ENCODE measurements at regions not wholly inside any gene's neighbourhood (a gene's known extent, or its start where the extent isn't known, plus 50 kb on each side); places are given as distances from the start of the nearest gene placed in this dataset.

GRCh38 chr13:57326532-57326931 lies 159.5 kb downstream of the PRR20E start:
- no peak for TF ChIP-seq CTCF (IDR thresholded peaks at IDR 0.05)
- no peak for TF ChIP-seq POLR2A (IDR thresholded peaks at IDR 0.05)
- no peak for TF ChIP-seq POLR2AphosphoS5 (IDR thresholded peaks at IDR 0.05)
- no peak for TF ChIP-seq EP300 (IDR thresholded peaks at IDR 0.05)

GRCh38 chr13:57340878-57341277 lies 173.9 kb downstream of the PRR20E start:
- Histone ChIP-seq H3K36me3 (no peaks in the 10 kb centered on the region), H3K27me3 (no peaks in the 10 kb centered on the region), H3K4me1 (no peaks in the 10 kb centered on the region), H3K4me3 (no peak overlapping the region), H3K27ac (no peak overlapping the region), H3K9me3 (peaks cover 0 to 5% (median 0%) of the 10 kb centered on the region in 4 donors)
- TF ChIP-seq POLR2A (IDR thresholded peaks at IDR 0.05): no peak
- WGBS, 5 donors: 88 to 96% (median 94%) methylated on average over 2 of the region's 2 CpGs
- no peak for DNase-seq
- intact Hi-C loops (cut with DNase I; ENCODE audit: low total_unique reads): no loop called here

More at GRCh38 chr13:57326532-57326931, 159.5 kb downstream of the PRR20E start:
- no peaks in the 10 kb centered on the region for H3K4me1 ChIP-seq
- no peaks in the 10 kb centered on the region for H3K27me3 ChIP-seq
- no peak for DNase-seq
- no peaks in the 10 kb centered on the region for H3K9me3 ChIP-seq
- no peaks in the 10 kb centered on the region for H3K36me3 ChIP-seq
- intact Hi-C loops (cut with DNase I; ENCODE audit: low total_unique reads): no loop called here
- no peak overlapping the region for H3K4me3 ChIP-seq
- H3K27ac ChIP-seq: no peak overlapping the region
- WGBS, 5 donors: 31 to 51% (median 39%) methylated on average over 1 of the region's 1 CpG

GRCh38 chr13:57345526-57345925 lies 178.5 kb downstream of the PRR20E start:
- WGBS, 5 donors: 62 to 87% (median 67%) methylated on average over 1 of the region's 1 CpG

GRCh38 chr13:57346786-57347185 lies 179.8 kb downstream of the PRR20E start:
- H3K4me3 ChIP-seq: no peak overlapping the region
- intact Hi-C loops (cut with DNase I; ENCODE audit: low total_unique reads): no loop called here
- DNase-seq: no peak

More at GRCh38 chr13:57345526-57345925, 178.5 kb downstream of the PRR20E start:
- TF ChIP-seq POLR2AphosphoS5 (IDR thresholded peaks at IDR 0.05) (no peak), EP300 (IDR thresholded peaks at IDR 0.05) (no peak), POLR2A (IDR thresholded peaks at IDR 0.05) (no peak), CTCF (IDR thresholded peaks at IDR 0.05) (no peak)
- no peaks in the 10 kb centered on the region for H3K9me3 ChIP-seq
- no peak for DNase-seq
- no peaks in the 10 kb centered on the region for H3K36me3 ChIP-seq
- H3K27me3 ChIP-seq: no peaks in the 10 kb centered on the region
- H3K27ac ChIP-seq: no peak overlapping the region
- intact Hi-C loops (cut with DNase I; ENCODE audit: low total_unique reads): no loop called here
- H3K4me1 ChIP-seq: no peaks in the 10 kb centered on the region
- no peak overlapping the region for H3K4me3 ChIP-seq

GRCh38 chr13:57352114-57352513 lies 185.1 kb downstream of the PRR20E start:
- intact Hi-C loops (cut with DNase I; ENCODE audit: low total_unique reads): no loop called here
- Histone ChIP-seq H3K27me3 (no peaks in the 10 kb centered on the region), H3K4me1 (no peaks in the 10 kb centered on the region), H3K4me3 (no peak overlapping the region), H3K36me3 (no peaks in the 10 kb centered on the region), H3K27ac (no peak overlapping the region), H3K9me3 (no peaks in the 10 kb centered on the region)
- no peak for DNase-seq
- 53 to 89% (median 84%) methylated on average over 1 of the region's 1 CpG for WGBS, 5 donors
- TF ChIP-seq POLR2AphosphoS5 (IDR thresholded peaks at IDR 0.05) (no peak), CTCF (IDR thresholded peaks at IDR 0.05) (no peak), EP300 (IDR thresholded peaks at IDR 0.05) (no peak), POLR2A (IDR thresholded peaks at IDR 0.05) (no peak)

More at GRCh38 chr13:57346786-57347185, 179.8 kb downstream of the PRR20E start:
- no peak for TF ChIP-seq POLR2A (IDR thresholded peaks at IDR 0.05)
- Histone ChIP-seq H3K27ac (no peak overlapping the region), H3K36me3 (no peaks in the 10 kb centered on the region), H3K27me3 (no peaks in the 10 kb centered on the region), H3K9me3 (no peaks in the 10 kb centered on the region), H3K4me1 (no peaks in the 10 kb centered on the region)
- WGBS, 5 donors: 63 to 79% (median 70%) methylated on average over 2 of the region's 2 CpGs
